K562 (cell line): ENCODE measurements at regions not wholly inside any gene's neighbourhood (a gene's known extent, or its start where the extent isn't known, plus 50 kb on each side); places are given as distances from the start of the nearest gene placed in this dataset.
"Not testable (repeated sequence)": the region's sequence is repeated elsewhere in the genome, so short reads cannot be mapped to it uniquely, and the experiment has no call there.

ENCODE experiments used
- MAZ ChIP-seq, 2 experiments: fragments of 450-650 bp in 1 of 2; sonication (generic) in 1 of 2; formaldehyde crosslinking; IDR thresholded peaks in 1 of 2; conservative IDR thresholded peaks in 1 of 2; 2 replicates each; pipeline versions ENCODE4 v1.4.0 to v1.5.0; 2020; ENCODE audit warnings: mild to moderate bottlenecking in 1 of 2, missing genetic modification reagents in 1 of 2
- POLR2A ChIP-seq: fragments of 450-650 bp; conservative IDR thresholded peaks from 2 replicates; pipeline ENCODE4 v1.6.1; 2016
- RAD21 ChIP-seq, 2 experiments: fragments of 250-450 bp in 1 of 2; fragments of 450-650 bp in 1 of 2; sonication (Bioruptor Pico) in 1 of 2; formaldehyde crosslinking in 1 of 2; IDR thresholded peaks in 1 of 2; conservative IDR thresholded peaks in 1 of 2; 2 replicates each; pipeline versions ENCODE4 v1.4.0 to v1.8.0; 2020 to 2022; ENCODE audit warnings: mild to moderate bottlenecking in 2 of 2, moderate library complexity in 1 of 2
- SOX6 ChIP-seq: fragments of 450-650 bp; IDR thresholded peaks from 2 replicates; pipeline ENCODE4 v1.6.1; 2014; ENCODE audit warnings: mild to moderate bottlenecking
- SP1 ChIP-seq: sonication (generic); formaldehyde crosslinking; IDR thresholded peaks from 2 replicates; pipeline ENCODE4 v1.8.1; 2022; ENCODE audit warnings: mild to moderate bottlenecking, missing genetic modification reagents
- TF ChIP-seq, protein P1 (sequence below), 3 experiments: IDR thresholded peaks in 2 of 3; conservative IDR thresholded peaks in 1 of 3; 2 replicates each; pipeline ENCODE4 v1.5.1; 2011 to 2012; ENCODE audit warnings: low read length in 3 of 3, mild to moderate bottlenecking in 3 of 3, control low read depth in 2 of 3, improper control_type of control experiment in 1 of 3, inconsistent platforms in 1 of 3, low read depth in 1 of 3, mixed read lengths in 1 of 3, moderate library complexity in 1 of 3; ENCODE audit not compliant: insufficient read depth in 2 of 3
- TF ChIP-seq, protein P2 (sequence below): fragments of 450-650 bp; IDR thresholded peaks from 2 replicates; pipeline ENCODE4 v1.6.1; 2014; ENCODE audit warnings: low read depth, mild to moderate bottlenecking, moderate library complexity, borderline replicate concordance

DNA sequence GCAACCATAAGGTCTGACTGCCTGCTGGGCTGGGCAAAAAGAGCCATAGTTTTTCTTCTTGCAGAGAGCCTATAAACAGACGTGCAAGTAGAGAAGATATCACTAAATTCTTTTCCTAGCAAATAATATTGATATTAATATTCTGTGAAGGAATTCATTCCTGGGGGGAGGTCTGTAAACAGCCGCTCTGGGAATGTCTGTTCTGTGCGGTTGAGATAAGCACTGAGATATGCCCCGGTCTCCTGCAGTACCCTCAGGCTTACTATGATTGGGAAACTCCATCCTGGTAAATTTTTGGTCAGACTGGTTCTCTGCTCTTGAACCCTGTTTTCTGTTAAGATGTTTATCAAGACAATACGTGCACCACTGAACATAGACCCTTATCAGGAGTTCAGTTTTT is 167.1 kb upstream of the MEF2C start:
- TF ChIP-seq, protein P1, sequence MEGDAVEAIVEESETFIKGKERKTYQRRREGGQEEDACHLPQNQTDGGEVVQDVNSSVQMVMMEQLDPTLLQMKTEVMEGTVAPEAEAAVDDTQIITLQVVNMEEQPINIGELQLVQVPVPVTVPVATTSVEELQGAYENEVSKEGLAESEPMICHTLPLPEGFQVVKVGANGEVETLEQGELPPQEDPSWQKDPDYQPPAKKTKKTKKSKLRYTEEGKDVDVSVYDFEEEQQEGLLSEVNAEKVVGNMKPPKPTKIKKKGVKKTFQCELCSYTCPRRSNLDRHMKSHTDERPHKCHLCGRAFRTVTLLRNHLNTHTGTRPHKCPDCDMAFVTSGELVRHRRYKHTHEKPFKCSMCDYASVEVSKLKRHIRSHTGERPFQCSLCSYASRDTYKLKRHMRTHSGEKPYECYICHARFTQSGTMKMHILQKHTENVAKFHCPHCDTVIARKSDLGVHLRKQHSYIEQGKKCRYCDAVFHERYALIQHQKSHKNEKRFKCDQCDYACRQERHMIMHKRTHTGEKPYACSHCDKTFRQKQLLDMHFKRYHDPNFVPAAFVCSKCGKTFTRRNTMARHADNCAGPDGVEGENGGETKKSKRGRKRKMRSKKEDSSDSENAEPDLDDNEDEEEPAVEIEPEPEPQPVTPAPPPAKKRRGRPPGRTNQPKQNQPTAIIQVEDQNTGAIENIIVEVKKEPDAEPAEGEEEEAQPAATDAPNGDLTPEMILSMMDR (IDR thresholded peaks at IDR 0.05 in 2 of 3, conservative IDR thresholded peaks at IDR 0.05 in 1 of 3; ENCODE audit: insufficient read depth in 2 of 3, low read depth in 1 of 3, low read length in 3 of 3) = not testable (repeated sequence)
- TF ChIP-seq POLR2A; MAZ (CRISPR knock-in tag; conservative IDR thresholded peaks at IDR 0.05 in 1 of 2, IDR thresholded peaks at IDR 0.05 in 1 of 2); SOX6; SP1; RAD21 (CRISPR knock-in tag; conservative IDR thresholded peaks at IDR 0.05 in 1 of 2, IDR thresholded peaks at IDR 0.05 in 1 of 2): not testable (repeated sequence)
- TF ChIP-seq, protein P2, sequence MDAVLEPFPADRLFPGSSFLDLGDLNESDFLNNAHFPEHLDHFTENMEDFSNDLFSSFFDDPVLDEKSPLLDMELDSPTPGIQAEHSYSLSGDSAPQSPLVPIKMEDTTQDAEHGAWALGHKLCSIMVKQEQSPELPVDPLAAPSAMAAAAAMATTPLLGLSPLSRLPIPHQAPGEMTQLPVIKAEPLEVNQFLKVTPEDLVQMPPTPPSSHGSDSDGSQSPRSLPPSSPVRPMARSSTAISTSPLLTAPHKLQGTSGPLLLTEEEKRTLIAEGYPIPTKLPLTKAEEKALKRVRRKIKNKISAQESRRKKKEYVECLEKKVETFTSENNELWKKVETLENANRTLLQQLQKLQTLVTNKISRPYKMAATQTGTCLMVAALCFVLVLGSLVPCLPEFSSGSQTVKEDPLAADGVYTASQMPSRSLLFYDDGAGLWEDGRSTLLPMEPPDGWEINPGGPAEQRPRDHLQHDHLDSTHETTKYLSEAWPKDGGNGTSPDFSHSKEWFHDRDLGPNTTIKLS = not testable (repeated sequence)
